ENCODE measurements at regions not wholly inside any gene's neighbourhood (a gene's known extent, or its start where the extent isn't known, plus 50 kb on each side); places are given as distances from the start of the nearest gene placed in this dataset.

DNA sequence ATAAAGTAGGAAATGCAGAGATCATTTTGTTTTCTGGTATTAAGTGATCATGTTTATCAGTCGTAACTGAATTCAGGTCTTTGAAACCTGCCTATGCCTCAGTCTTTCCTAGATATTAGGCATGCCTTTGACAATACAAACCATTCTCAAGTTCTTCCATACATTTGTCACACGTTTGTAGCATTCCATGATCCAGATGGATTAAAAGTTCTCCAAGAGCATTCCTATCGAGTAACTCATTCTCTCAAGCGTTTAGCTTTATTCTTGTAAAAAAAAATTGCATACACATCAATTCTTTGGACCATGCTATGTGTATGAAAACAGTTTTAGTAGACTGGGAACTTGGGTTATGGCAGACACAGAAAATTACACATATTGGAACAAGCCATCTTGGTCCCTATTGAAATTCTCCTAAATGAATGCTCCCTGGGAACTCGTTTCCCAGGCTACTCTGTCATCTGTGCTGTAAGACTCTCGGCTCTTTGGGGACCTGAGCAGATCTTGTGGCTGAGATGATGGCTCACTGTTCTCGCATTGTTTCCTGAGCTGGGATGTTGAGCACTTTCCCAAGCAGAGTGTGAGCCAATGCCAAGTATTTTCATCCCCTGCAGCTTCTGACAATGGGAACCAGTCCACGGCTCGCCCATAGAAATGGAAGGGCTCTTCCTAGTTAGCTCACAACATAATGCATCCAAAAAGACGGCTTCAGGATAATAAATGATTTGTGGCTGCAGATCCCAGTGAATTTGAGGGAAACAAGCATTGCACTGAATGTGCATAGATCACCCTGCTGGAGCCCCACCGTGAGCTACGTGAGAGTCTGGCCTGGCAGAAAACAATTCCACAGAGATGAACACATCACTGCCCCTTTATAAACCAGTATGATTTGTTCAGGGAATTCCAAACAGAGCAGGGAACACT lies 230.2 kb downstream of the IRX1 start:
- DNase-seq (ENCODE audit: low read depth) = no peak

DNA sequence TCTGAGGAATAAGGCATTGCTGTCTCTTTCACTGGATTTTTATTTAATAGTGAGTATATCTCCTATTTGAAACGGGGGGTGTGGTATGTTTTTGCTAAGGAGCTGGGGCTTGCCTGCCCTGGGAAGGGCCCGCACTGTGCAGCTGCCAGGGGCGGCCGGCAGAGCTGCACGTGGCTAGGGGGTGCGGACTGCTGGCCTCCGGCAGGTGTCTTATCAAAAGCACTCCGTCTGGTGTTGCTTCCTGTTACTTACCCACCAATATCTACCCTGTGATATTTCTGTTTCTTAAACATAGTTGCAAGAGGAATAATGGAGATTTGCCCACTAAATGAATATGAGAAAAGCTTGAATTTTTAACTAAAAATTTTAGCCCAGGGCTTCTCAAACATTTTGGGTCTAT lies 232.0 kb downstream of the IRX1 start:
- no peak for DNase-seq (ENCODE audit: low read depth)

- no peak for DNase-seq (ENCODE audit: low read depth)
Measured at GRCh38 chr5:3828761-3829160, 233.1 kb downstream of the IRX1 start.

GRCh38 chr5:3833566-3833965 lies 237.9 kb downstream of the IRX1 start:
- DNase-seq (ENCODE audit: low read depth) = no peak

- no peak for DNase-seq (ENCODE audit: low read depth)
Measured at GRCh38 chr5:3835811-3836210, 240.2 kb downstream of the IRX1 start.

GRCh38 chr5:3836528-3836927 lies 240.9 kb downstream of the IRX1 start:
- DNase-seq (ENCODE audit: low read depth) = no peak

DNA sequence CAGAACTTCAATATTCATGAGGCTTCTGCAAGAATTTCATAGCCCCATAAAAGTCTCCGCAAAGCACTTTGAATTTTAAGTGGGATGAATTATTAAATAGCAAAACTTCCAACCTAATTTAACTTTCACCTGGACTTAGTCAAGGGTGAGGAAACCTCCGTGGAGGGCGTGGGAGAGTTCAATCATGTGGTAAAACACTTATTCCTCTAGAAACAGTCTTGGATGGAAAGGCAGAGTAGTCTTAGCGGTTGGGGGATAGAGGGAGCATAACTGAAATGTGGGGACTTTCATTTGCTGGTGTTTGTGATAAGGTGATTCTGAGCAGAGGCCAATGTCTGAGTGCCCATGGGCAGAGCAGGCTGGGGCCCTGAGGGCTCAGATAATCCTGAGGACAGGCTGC lies 241.9 kb downstream of the IRX1 start:
- DNase-seq (ENCODE audit: low read depth) = no peak

DNA sequence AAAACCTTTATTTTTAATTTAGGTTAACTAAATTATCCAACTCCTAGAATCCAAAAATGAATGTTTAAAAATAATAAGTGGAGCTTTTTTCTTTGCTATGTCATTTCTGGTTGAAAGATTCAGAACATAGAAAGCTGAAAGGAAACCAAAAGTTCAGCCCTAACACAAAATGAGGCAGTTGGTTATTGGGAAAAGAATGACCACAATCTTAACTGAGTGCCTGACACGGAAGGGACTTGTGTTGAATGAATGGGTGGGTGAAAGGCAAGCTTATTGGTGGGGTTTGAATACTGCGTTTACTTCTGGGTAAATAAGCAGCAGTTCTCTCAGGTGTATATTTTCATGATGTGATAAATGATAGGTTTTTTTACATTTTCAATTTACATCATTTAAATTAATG lies 243.5 kb downstream of the IRX1 start:
- DNase-seq (ENCODE audit: low read depth) = no peak

GRCh38 chr5:3842591-3842990 lies 247.0 kb downstream of the IRX1 start:
- no peak for DNase-seq (ENCODE audit: low read depth)

GRCh38 chr5:3843706-3844105 lies 248.1 kb downstream of the IRX1 start:
- DNase-seq (ENCODE audit: low read depth) = no peak

DNA sequence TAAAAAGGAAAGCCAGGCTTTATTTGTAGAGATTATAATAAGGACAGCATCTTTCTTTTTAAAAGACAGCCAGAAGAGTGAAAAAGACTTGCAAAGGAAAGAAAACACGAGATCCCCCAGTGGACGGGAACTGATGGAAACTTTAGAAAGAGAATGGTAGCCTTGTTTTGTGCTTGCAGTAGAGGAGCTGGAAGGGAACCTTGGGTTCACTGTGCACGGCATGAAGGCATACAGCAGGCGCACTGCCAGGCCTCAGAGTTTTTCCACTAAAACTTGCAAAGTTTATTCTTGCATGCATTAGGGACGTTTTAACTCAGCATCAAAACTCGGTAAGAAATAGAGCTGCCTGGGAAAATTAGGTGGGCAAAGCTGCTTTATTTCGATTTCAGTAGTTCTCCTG lies 248.6 kb downstream of the IRX1 start:
- DNase-seq (ENCODE audit: low read depth) = no peak

DNA sequence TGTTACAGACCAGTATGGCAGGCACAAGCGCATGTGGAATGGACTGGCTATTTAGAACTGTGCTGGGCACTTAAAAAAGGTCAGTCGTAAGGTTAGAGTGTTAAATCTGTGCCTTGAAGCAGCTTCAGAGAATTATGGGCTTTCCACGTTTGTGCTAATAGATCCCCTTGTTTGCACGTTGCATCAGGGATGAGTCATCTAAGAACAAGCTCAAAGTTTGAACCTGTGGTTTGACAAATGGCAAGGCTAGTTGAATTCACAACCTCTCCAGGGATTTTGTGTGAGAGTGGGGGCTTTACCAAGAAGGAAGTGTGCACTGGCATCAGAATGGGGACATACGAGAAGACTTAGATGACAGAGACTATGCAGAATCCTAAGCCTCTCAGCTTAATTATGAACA lies 249.6 kb downstream of the IRX1 start:
- DNase-seq (ENCODE audit: low read depth) = no peak

DNA sequence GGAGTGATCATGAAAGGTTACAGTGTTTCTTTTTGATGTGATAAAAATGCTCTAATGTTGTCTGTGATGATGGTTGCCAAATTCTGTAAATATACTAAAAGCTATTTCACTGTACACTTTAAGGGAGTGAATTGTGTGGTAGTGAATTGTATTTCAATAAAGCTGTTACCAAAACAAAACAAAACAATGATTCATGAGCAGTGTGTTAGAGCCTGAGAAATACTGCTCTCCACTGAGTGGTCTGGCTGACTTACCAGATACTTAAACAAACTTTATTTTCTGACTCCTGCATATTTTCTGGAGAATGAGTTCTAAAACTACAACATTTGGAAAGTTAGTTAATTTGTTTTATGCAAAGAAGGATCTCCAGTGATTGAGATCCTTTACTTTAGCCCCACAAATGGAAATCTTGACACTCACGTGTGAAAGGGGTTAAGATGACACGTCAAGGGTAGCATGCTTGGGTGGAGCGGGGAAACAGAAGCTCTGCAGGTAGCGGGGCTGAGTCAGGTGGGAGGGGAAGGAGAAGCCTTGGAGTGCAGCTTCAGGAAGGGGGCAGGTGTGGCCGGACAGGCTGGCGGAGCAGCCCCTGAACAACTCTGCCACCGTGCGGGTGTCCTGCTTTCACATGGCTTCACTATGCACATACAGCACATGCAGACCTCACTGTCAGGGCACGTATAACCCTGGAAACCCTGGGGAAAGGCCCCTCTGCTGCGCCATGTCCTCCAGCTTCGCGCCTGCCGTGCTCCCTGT lies 256.7 kb downstream of the IRX1 start:
- DNase-seq (ENCODE audit: low read depth) = no peak

DNA sequence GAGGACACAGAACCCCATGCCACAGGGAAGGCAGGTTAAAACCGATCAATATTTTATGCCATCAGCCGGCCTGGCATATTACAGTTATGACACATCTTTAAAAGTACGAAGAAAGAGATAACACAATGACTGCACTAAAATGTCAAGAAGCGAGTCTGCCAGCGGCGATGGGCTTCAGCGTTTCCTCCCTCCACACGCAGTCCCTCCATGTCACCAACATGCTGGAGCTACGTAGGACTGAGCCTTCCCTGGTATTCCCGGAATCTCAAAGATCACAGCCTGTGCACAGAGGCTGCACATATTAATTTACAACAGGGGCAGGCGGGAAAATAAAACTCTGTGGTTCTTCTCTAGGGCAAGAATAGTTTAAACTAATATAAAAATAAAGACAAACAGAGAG lies 257.7 kb downstream of the IRX1 start:
- DNase-seq (ENCODE audit: low read depth) = no peak

- DNase-seq (ENCODE audit: low read depth) = no peak
Measured at GRCh38 chr5:3854188-3854821, 258.7 kb downstream of the IRX1 start.

- DNase-seq (ENCODE audit: low read depth) = no peak
Measured at GRCh38 chr5:3856036-3856435, 260.4 kb downstream of the IRX1 start.

DNA sequence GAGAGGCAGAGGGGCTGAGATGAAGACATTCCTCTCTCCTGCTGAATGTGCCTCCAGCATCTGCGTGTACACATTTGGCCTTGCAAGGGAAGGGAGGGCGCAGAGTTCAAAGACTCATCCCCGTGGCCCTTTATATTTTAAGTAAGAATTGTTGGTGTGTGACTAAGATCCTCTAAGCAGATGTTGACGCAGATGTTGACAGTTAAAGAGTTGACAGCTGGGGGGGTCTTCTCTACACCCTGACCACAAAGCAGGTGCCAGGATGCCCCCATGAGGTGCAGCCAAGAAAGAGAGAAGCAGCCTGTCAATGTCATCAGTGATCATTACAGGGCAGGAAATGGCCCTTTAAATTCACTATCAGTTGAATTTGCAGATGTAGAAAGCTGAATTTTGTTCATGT lies 262.9 kb downstream of the IRX1 start:
- no peak for DNase-seq (ENCODE audit: low read depth)

GRCh38 chr5:3862906-3863305 lies 267.3 kb downstream of the IRX1 start:
- DNase-seq (ENCODE audit: low read depth) = no peak

- no peak for DNase-seq (ENCODE audit: low read depth)
Measured at GRCh38 chr5:3875144-3875543, 279.5 kb downstream of the IRX1 start.

DNA sequence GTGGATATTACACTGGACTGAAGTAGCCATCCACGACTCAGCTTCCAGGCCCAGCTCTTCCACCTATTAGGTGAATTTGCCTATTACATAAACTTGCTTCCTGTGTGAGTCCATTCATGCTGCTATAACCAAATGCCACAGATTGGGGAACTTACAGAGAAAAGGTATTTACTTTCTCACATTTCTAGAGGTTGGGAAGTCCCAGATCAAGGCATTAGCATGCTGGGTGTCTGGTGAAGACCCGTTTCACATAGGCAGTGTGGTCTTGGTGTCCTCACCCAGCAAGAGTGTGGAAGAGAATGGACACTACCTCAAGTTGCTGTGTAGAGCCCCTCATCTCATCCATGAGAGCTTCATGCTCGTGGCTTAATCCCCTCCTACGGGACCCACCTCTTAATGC lies 282.6 kb downstream of the IRX1 start:
- no peak for DNase-seq (ENCODE audit: low read depth)

- DNase-seq (ENCODE audit: low read depth) = no peak
Measured at GRCh38 chr5:3883040-3883439, 287.4 kb downstream of the IRX1 start.

GRCh38 chr5:3886524-3887451 lies 291.2 kb downstream of the IRX1 start:
- DNase-seq (ENCODE audit: low read depth) = no peak
